GM19025 (cell line): ENCODE measurements at regions not wholly inside any gene's neighbourhood (a gene's known extent, or its start where the extent isn't known, plus 50 kb on each side); places are given as distances from the start of the nearest gene placed in this dataset.

Experiments
- ATAC-seq: cut with Tn5 transposase; IDR thresholded peaks from one replicate; pipeline ENCODE4 v1.9.1; 2021; ENCODE audit warnings: mild to moderate bottlenecking, low read depth, moderate library complexity; ENCODE audit not compliant: unreplicated experiment

GRCh38 chr10:43790147-43790546 is 141.5 kb upstream of the ZNF32 start:
- ATAC-seq: no peak

- no peak for ATAC-seq
Measured at GRCh38 chr10:43785252-43785651, 136.6 kb upstream of the ZNF32 start.

- no peak for ATAC-seq
Measured at GRCh38 chr10:43782814-43783213, 134.1 kb upstream of the ZNF32 start.

- ATAC-seq: no peak
Measured at GRCh38 chr10:43781480-43782361, 133.0 kb upstream of the ZNF32 start.

GRCh38 chr10:43778571-43778970 is 129.9 kb upstream of the ZNF32 start:
- no peak for ATAC-seq

GRCh38 chr10:43775384-43775783 is 126.7 kb upstream of the ZNF32 start:
- ATAC-seq: no peak

GRCh38 chr10:43774234-43774769 is 125.6 kb upstream of the ZNF32 start:
- no peak for ATAC-seq

- no peak for ATAC-seq
Measured at GRCh38 chr10:43773736-43774135, 125.1 kb upstream of the ZNF32 start.

GRCh38 chr10:43772171-43772570 is 123.5 kb upstream of the ZNF32 start:
- ATAC-seq: no peak

GRCh38 chr10:43771675-43772074 is 123.0 kb upstream of the ZNF32 start:
- ATAC-seq: no peak

GRCh38 chr10:43765516-43765915 is 116.8 kb upstream of the ZNF32 start:
- no peak for ATAC-seq

- no peak for ATAC-seq
Measured at GRCh38 chr10:43763846-43764245, 115.2 kb upstream of the ZNF32 start.

GRCh38 chr10:43760514-43760913 is 111.8 kb upstream of the ZNF32 start:
- no peak for ATAC-seq

- no peak for ATAC-seq
Measured at GRCh38 chr10:43759216-43759615, 110.5 kb upstream of the ZNF32 start.

GRCh38 chr10:43756341-43756740 is 107.7 kb upstream of the ZNF32 start:
- ATAC-seq: no peak

- no peak for ATAC-seq
Measured at GRCh38 chr10:43754569-43755260, 106.0 kb upstream of the ZNF32 start.

- no peak for ATAC-seq
Measured at GRCh38 chr10:43753397-43754061, 104.8 kb upstream of the ZNF32 start.

- ATAC-seq: no peak
Measured at GRCh38 chr10:43752682-43753081, 104.0 kb upstream of the ZNF32 start.

- no peak for ATAC-seq
Measured at GRCh38 chr10:43751646-43752045, 103.0 kb upstream of the ZNF32 start.

GRCh38 chr10:43749940-43750552 is 101.4 kb upstream of the ZNF32 start:
- no peak for ATAC-seq

GRCh38 chr10:43749145-43749576 is 100.5 kb upstream of the ZNF32 start:
- no peak for ATAC-seq
